GM23338 (cell line): ENCODE measurements at regions not wholly inside any gene's neighbourhood (a gene's known extent, or its start where the extent isn't known, plus 50 kb on each side); places are given as distances from the start of the nearest gene placed in this dataset.

ENCODE experiments used
- ATAC-seq: fragments of 200-7000 bp; cut with Tn5 transposase; 3 replicates; pipeline ENCODE4 v1.9.1; 2020
- DNase-seq: peaks from one replicate; pipeline ENCODE4 v3.0.0-alpha.2; 2015; ENCODE audit warnings: low spot score
- H2AFZ ChIP-seq: fragments of 200-600 bp; sonication (generic); 2 replicates; pipeline ENCODE4 v1.8.0; 2016; ENCODE audit warnings: antibody characterized with exemption, mild to moderate bottlenecking, moderate library complexity
- H3F3A ChIP-seq: fragments of 200-600 bp; sonication (generic); replicated peaks from 2 replicates; pipeline ENCODE4 v1.8.0; 2017; ENCODE audit warnings: antibody characterized with exemption, mixed run types, low read depth
- H3K27ac ChIP-seq: fragments of 200-600 bp; sonication (generic); 2 replicates; pipeline ENCODE4 v1.6.1; 2016; ENCODE audit warnings: low read depth
- H3K27me3 ChIP-seq: fragments of 200-600 bp; sonication (generic); 2 replicates; pipeline ENCODE4 v1.8.0; 2016; ENCODE audit warnings: mild to moderate bottlenecking, mixed run types, moderate library complexity; ENCODE audit not compliant: insufficient read depth
- H3K36me3 ChIP-seq: fragments of 200-600 bp; sonication (generic); 2 replicates; pipeline ENCODE4 v1.8.0; 2016; ENCODE audit warnings: mild to moderate bottlenecking; ENCODE audit not compliant: insufficient read depth
- H3K4me1 ChIP-seq: fragments of 200-600 bp; sonication (generic); 2 replicates; pipeline ENCODE4 v1.8.0; 2016; ENCODE audit warnings: mild to moderate bottlenecking, moderate library complexity; ENCODE audit not compliant: insufficient read depth
- H3K4me2 ChIP-seq: fragments of 200-600 bp; sonication (generic); 2 replicates; pipeline ENCODE4 v1.7.1; 2017; ENCODE audit warnings: mixed run types
- H3K4me3 ChIP-seq: fragments of 200-600 bp; sonication (generic); 2 replicates; pipeline ENCODE4 v1.6.1; 2016; ENCODE audit warnings: mixed run types
- H3K79me2 ChIP-seq: fragments of 200-600 bp; sonication (generic); replicated peaks from 2 replicates; pipeline ENCODE4 v1.8.0; 2017; ENCODE audit warnings: mild to moderate bottlenecking; ENCODE audit not compliant: insufficient read depth
- H3K9me2 ChIP-seq: fragments of 200-600 bp; sonication (generic); 2 replicates; pipeline ENCODE4 v1.8.0; 2017; ENCODE audit not compliant: insufficient read depth
- H4K20me1 ChIP-seq: fragments of 200-600 bp; sonication (generic); replicated peaks from 2 replicates; pipeline ENCODE4 v1.8.0; 2017; ENCODE audit warnings: mild to moderate bottlenecking; ENCODE audit not compliant: insufficient read depth
- H3K27ac Mint-ChIP-seq: 2 replicates; pipeline ENCODE4 v1.8.0; 2020; ENCODE audit warnings: inconsistent platforms, mild to moderate bottlenecking, moderate library complexity, mixed read lengths
- H3K27me3 Mint-ChIP-seq: 3 replicates; pipeline ENCODE4 v1.8.0; 2022; ENCODE audit warnings: low read depth, mild to moderate bottlenecking, moderate library complexity, mixed read lengths, inconsistent platforms; ENCODE audit not compliant: insufficient read depth, poor library complexity
- H3K36me3 Mint-ChIP-seq: 3 replicates; pipeline ENCODE4 v1.8.0; 2021; ENCODE audit warnings: low read depth, mild to moderate bottlenecking, inconsistent platforms, moderate library complexity, mixed read lengths
- H3K4me1 Mint-ChIP-seq: 3 replicates; pipeline ENCODE4 v1.8.0; 2020; ENCODE audit warnings: mild to moderate bottlenecking, inconsistent platforms, mixed read lengths
- H3K4me3 Mint-ChIP-seq: 3 replicates; pipeline ENCODE4 v1.8.0; 2021; ENCODE audit warnings: moderate library complexity, mild to moderate bottlenecking, inconsistent platforms, mixed read lengths
- H3K9me3 Mint-ChIP-seq: 3 replicates; pipeline ENCODE4 v1.8.0; 2020; ENCODE audit warnings: moderate library complexity, mild to moderate bottlenecking, inconsistent platforms, mixed read lengths
- CREB1 ChIP-seq: fragments of 250-450 bp; sonication (Bioruptor Pico); IDR thresholded peaks from 2 replicates; pipeline ENCODE4 v1.5.0; 2020; ENCODE audit warnings: low read depth, mild to moderate bottlenecking, moderate library complexity
- EZH2phosphoT487 ChIP-seq: fragments of 200-600 bp; sonication (generic); IDR thresholded peaks from one replicate; pipeline ENCODE4 v1.8.1; 2018; ENCODE audit warnings: antibody characterized with exemption; ENCODE audit not compliant: unreplicated experiment
- JUNB ChIP-seq: IDR thresholded peaks from one replicate; pipeline ENCODE4 v1.6.1; 2016; ENCODE audit warnings: antibody characterized with exemption; ENCODE audit not compliant: unreplicated experiment
- NANOG ChIP-seq: IDR thresholded peaks from 2 replicates; pipeline ENCODE4 v1.6.1; 2016; ENCODE audit warnings: antibody characterized with exemption, borderline replicate concordance
- POLR2AphosphoS5 ChIP-seq: IDR thresholded peaks from 2 replicates; pipeline ENCODE4 v1.6.1; 2016; ENCODE audit warnings: antibody characterized with exemption, low read depth
- STAT1 ChIP-seq: IDR thresholded peaks from one replicate; pipeline ENCODE4 v1.6.1; 2016; ENCODE audit warnings: antibody characterized with exemption; ENCODE audit not compliant: unreplicated experiment
- ZNF114 ChIP-seq: fragments of 250-450 bp; sonication (Bioruptor Pico); IDR thresholded peaks from 2 replicates; pipeline ENCODE4 v1.5.0; 2020; ENCODE audit warnings: mild to moderate bottlenecking, moderate library complexity
- TF ChIP-seq, protein P1 (sequence below): IDR thresholded peaks from one replicate; pipeline ENCODE4 v1.6.1; 2018; ENCODE audit warnings: antibody characterized with exemption; ENCODE audit not compliant: unreplicated experiment
- TF ChIP-seq, protein P2 (sequence below): fragments of 250-450 bp; sonication (Bioruptor Pico); IDR thresholded peaks from 2 replicates; pipeline ENCODE4 v1.5.0; 2020; ENCODE audit warnings: mild to moderate bottlenecking, moderate library complexity
- TF ChIP-seq, protein P3 (sequence below), 2 experiments: fragments of 200-600 bp in 1 of 2; sonication (generic) in 1 of 2; conservative IDR thresholded peaks; 2 replicates each; pipeline versions ENCODE4 v1.5.1 to v1.6.1; 2016 to 2017; ENCODE audit warnings: antibody characterized with exemption in 2 of 2, low read depth in 2 of 2, mild to moderate bottlenecking in 2 of 2, moderate library complexity in 1 of 2

DNA sequence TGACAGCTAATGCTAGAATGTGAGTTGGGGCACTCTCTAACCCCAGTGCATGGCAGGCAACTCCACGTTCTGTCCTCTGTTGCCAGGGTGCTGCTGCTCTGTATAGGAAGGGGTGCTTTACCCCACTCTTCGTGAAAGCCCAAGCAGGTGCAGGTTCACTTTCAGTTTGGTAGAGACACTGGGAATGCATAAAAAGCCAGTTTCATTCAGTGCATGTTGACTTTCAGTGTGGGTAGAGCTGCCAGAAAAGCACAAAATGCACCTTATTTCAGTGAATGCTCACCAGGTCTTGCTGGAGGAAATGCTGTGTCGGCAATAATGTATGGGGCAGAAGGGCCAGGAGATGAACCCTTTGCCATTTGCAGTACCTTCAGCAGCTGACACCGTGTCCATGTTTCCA, 62.1 kb upstream of the ADGRB3 start:
- Mint-ChIP-seq H3K4me1 (peaks cover 12% of the 10 kb centered on the region), H3K36me3 (peaks cover 14% of the 10 kb centered on the region; the same call in 2 of the 3 replicates), H3K27ac (no peak overlapping the region), H3K9me3 (peaks cover 19% of the 10 kb centered on the region), H3K4me3 (no peak overlapping the region), H3K27me3 (peaks cover 2% of the 10 kb centered on the region)
- Histone ChIP-seq H3K36me3 (no peaks in the 10 kb centered on the region), H3K27ac (no peak overlapping the region), H3K4me3 (no peak overlapping the region), H3K4me2 (no peak overlapping the region), H3K9me2 (no peaks in the 10 kb centered on the region), H4K20me1 (no peaks in the 10 kb centered on the region), H3K79me2 (no peaks in the 10 kb centered on the region), H3K4me1 (peaks cover 12% of the 10 kb centered on the region; the same call in 1 of the 2 replicates), H3K27me3 (no peaks in the 10 kb centered on the region), H3F3A (no peaks in the 10 kb centered on the region), H2AFZ (no peak overlapping the region)
- DNase-seq (no peak), ATAC-seq (peak; percentile 32)
- TF ChIP-seq, protein P1, sequence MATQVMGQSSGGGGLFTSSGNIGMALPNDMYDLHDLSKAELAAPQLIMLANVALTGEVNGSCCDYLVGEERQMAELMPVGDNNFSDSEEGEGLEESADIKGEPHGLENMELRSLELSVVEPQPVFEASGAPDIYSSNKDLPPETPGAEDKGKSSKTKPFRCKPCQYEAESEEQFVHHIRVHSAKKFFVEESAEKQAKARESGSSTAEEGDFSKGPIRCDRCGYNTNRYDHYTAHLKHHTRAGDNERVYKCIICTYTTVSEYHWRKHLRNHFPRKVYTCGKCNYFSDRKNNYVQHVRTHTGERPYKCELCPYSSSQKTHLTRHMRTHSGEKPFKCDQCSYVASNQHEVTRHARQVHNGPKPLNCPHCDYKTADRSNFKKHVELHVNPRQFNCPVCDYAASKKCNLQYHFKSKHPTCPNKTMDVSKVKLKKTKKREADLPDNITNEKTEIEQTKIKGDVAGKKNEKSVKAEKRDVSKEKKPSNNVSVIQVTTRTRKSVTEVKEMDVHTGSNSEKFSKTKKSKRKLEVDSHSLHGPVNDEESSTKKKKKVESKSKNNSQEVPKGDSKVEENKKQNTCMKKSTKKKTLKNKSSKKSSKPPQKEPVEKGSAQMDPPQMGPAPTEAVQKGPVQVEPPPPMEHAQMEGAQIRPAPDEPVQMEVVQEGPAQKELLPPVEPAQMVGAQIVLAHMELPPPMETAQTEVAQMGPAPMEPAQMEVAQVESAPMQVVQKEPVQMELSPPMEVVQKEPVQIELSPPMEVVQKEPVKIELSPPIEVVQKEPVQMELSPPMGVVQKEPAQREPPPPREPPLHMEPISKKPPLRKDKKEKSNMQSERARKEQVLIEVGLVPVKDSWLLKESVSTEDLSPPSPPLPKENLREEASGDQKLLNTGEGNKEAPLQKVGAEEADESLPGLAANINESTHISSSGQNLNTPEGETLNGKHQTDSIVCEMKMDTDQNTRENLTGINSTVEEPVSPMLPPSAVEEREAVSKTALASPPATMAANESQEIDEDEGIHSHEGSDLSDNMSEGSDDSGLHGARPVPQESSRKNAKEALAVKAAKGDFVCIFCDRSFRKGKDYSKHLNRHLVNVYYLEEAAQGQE, result no peak
- TF ChIP-seq POLR2AphosphoS5, result no peak
- TF ChIP-seq CREB1 (CRISPR knock-in tag), result no peak
- no peak for TF ChIP-seq NANOG
- no peak for TF ChIP-seq JUNB
- TF ChIP-seq STAT1, result no peak
- no peak for TF ChIP-seq EZH2phosphoT487

DNA sequence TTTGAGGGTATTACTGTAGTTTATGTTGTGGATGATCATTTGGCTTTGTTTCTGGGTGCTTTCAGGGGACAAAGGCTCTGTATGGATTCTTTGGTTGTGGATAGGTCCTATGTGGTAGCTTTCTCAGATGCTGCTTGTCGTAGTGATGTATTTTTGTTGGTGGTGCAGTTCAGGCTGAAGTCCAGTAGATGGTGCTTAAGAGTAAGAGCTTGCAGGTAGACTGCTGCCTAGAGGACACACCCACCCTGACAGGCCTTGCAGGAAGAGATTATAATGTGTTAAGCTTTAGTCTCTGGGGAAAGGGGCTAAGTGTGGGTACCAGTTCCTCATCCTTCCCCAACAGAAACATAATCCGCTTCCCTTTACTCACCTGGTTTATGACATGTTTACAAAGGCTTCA, 62.6 kb upstream of the ADGRB3 start:
- Histone ChIP-seq H3K79me2 (no peaks in the 10 kb centered on the region), H3K4me2 (no peak overlapping the region), H3K4me1 (peaks cover 12% of the 10 kb centered on the region; the same call in 1 of the 2 replicates), H3K9me2 (no peaks in the 10 kb centered on the region), H3K27me3 (no peaks in the 10 kb centered on the region), H3K4me3 (no peak overlapping the region), H4K20me1 (no peaks in the 10 kb centered on the region), H3F3A (no peaks in the 10 kb centered on the region), H3K36me3 (no peaks in the 10 kb centered on the region), H2AFZ (no peak overlapping the region), H3K27ac (no peak overlapping the region)
- peaks cover 21% of the 10 kb centered on the region for H3K9me3 Mint-ChIP-seq
- peak; percentile 88 for DNase-seq
- no peak overlapping the region for H3K4me3 Mint-ChIP-seq
- H3K4me1 Mint-ChIP-seq, result peaks cover 12% of the 10 kb centered on the region
- H3K36me3 Mint-ChIP-seq, result peaks cover 14% of the 10 kb centered on the region; the same call in 2 of the 3 replicates
- no peak overlapping the region for H3K27ac Mint-ChIP-seq
- ATAC-seq, result peak; percentile 88
- peaks cover 2% of the 10 kb centered on the region for H3K27me3 Mint-ChIP-seq
- TF ChIP-seq, protein P2, sequence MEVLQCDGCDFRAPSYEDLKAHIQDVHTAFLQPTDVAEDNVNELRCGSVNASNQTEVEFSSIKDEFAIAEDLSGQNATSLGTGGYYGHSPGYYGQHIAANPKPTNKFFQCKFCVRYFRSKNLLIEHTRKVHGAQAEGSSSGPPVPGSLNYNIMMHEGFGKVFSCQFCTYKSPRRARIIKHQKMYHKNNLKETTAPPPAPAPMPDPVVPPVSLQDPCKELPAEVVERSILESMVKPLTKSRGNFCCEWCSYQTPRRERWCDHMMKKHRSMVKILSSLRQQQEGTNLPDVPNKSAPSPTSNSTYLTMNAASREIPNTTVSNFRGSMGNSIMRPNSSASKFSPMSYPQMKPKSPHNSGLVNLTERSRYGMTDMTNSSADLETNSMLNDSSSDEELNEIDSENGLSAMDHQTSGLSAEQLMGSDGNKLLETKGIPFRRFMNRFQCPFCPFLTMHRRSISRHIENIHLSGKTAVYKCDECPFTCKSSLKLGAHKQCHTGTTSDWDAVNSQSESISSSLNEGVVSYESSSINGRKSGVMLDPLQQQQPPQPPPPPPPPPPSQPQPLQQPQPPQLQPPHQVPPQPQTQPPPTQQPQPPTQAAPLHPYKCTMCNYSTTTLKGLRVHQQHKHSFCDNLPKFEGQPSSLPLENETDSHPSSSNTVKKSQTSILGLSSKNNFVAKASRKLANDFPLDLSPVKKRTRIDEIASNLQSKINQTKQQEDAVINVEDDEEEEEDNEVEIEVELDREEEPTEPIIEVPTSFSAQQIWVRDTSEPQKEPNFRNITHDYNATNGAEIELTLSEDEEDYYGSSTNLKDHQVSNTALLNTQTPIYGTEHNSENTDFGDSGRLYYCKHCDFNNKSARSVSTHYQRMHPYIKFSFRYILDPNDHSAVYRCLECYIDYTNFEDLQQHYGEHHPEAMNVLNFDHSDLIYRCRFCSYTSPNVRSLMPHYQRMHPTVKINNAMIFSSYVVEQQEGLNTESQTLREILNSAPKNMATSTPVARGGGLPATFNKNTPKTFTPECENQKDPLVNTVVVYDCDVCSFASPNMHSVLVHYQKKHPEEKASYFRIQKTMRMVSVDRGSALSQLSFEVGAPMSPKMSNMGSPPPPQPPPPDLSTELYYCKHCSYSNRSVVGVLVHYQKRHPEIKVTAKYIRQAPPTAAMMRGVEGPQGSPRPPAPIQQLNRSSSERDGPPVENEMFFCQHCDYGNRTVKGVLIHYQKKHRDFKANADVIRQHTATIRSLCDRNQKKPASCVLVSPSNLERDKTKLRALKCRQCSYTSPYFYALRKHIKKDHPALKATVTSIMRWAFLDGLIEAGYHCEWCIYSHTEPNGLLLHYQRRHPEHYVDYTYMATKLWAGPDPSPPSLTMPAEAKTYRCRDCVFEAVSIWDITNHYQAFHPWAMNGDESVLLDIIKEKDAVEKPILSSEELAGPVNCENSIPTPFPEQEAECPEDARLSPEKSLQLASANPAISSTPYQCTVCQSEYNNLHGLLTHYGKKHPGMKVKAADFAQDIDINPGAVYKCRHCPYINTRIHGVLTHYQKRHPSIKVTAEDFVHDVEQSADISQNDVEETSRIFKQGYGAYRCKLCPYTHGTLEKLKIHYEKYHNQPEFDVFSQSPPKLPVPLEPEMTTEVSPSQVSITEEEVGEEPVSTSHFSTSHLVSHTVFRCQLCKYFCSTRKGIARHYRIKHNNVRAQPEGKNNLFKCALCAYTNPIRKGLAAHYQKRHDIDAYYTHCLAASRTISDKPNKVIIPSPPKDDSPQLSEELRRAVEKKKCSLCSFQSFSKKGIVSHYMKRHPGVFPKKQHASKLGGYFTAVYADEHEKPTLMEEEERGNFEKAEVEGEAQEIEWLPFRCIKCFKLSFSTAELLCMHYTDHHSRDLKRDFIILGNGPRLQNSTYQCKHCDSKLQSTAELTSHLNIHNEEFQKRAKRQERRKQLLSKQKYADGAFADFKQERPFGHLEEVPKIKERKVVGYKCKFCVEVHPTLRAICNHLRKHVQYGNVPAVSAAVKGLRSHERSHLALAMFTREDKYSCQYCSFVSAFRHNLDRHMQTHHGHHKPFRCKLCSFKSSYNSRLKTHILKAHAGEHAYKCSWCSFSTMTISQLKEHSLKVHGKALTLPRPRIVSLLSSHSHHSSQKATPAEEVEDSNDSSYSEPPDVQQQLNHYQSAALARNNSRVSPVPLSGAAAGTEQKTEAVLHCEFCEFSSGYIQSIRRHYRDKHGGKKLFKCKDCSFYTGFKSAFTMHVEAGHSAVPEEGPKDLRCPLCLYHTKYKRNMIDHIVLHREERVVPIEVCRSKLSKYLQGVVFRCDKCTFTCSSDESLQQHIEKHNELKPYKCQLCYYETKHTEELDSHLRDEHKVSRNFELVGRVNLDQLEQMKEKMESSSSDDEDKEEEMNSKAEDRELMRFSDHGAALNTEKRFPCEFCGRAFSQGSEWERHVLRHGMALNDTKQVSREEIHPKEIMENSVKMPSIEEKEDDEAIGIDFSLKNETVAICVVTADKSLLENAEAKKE (CRISPR knock-in tag), result no peak
- TF ChIP-seq ZNF114 (CRISPR knock-in tag) (no peak), JUNB (no peak), EZH2phosphoT487 (no peak), NANOG (no peak), STAT1 (no peak), POLR2AphosphoS5 (no peak)
- TF ChIP-seq, protein P3, sequence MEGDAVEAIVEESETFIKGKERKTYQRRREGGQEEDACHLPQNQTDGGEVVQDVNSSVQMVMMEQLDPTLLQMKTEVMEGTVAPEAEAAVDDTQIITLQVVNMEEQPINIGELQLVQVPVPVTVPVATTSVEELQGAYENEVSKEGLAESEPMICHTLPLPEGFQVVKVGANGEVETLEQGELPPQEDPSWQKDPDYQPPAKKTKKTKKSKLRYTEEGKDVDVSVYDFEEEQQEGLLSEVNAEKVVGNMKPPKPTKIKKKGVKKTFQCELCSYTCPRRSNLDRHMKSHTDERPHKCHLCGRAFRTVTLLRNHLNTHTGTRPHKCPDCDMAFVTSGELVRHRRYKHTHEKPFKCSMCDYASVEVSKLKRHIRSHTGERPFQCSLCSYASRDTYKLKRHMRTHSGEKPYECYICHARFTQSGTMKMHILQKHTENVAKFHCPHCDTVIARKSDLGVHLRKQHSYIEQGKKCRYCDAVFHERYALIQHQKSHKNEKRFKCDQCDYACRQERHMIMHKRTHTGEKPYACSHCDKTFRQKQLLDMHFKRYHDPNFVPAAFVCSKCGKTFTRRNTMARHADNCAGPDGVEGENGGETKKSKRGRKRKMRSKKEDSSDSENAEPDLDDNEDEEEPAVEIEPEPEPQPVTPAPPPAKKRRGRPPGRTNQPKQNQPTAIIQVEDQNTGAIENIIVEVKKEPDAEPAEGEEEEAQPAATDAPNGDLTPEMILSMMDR (conservative IDR thresholded peaks at IDR 0.05; ENCODE audit: low read depth in 2 of 2), result peak; percentile 88 to 91
